AG20443 (cell line): ENCODE measurements at regions not wholly inside any gene's neighbourhood (a gene's known extent, or its start where the extent isn't known, plus 50 kb on each side); places are given as distances from the start of the nearest gene placed in this dataset.

Source experiments
- DNase-seq: peaks from one replicate; pipeline ENCODE4 v3.0.0; 2012; ENCODE audit warnings: low spot score, mixed read lengths

DNA sequence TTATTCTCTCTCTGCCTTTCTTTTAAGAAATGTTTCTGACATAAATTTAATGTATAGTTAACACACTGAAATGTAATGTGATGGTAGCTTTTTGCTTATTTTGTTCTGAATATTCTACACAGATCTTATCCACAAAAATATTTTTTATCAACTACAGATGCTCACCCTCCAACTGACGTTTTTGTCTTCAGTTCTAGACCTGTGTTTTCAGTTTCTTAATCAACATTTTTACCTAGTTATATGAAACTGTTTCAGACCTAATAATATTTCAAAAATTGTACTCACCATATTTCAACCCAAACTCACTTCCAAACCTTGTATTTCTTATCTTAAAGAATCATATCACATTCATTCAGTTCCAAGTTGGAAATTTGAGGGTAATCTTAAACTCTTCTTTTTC lies 452.8 kb downstream of the RFPL4B start:
- DNase-seq = no peak

DNA sequence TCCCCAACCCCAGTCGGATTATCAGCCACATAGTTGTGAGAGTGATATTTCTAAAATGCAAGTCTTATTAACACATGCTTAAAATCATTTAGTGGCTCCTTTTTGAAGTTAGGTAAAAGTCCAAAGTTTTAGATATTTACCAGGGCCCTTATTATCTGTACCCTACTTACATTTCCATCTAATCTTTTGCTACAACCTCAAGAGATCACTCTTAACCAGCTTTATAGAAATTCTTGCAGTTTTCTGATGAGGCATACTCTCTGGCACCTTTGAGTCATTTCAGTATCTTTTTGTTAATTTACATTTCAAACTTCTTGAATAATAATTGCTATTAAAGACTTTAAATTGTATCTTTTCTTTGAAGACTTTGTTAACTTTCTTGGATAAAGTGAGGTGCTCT lies 453.3 kb downstream of the RFPL4B start:
- DNase-seq = no peak

DNA sequence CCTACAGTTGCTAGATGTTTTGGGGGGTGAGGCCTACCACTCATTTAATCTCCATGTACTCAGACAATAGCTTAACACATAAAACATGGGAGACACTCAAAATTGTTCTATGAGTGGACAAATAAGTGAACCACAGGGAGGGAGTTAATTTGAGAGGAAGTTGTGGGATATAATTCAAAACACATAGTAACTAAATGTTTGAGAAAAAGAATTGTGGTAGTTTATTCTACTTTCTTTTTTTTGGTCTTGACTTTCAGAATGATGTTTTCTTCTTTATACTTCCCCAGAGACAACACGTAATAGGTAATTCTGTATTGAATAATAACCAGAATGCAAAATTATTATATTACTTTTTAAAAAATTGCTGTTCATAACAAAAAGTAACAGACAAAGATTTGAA lies 453.8 kb downstream of the RFPL4B start:
- no peak for DNase-seq

- no peak for DNase-seq
Measured at GRCh38 chr6:112801468-112802080, 454.4 kb downstream of the RFPL4B start.

DNA sequence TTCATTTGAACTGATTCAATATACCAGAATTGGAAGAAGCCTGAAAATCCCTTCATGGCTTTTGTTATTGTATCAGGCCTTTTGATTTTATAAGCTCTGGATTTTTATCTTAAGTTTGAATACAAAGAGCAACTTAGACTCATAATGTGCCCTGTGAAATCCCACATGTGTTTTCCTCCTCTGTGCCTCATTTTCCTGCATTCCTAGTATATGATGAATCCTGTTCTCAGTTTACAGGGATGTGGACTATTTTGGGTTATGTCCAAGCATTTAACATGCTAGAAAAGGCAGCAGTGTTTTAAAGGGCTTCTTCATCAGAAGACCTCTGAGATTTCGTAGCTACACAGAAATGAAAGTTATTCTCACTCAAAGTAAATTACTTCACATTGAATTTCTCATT lies 455.0 kb downstream of the RFPL4B start:
- DNase-seq = peak; percentile 58

GRCh38 chr6:112804638-112805330 lies 457.7 kb downstream of the RFPL4B start:
- DNase-seq = no peak

- DNase-seq = no peak
Measured at GRCh38 chr6:112806163-112806865, 459.2 kb downstream of the RFPL4B start.

DNA sequence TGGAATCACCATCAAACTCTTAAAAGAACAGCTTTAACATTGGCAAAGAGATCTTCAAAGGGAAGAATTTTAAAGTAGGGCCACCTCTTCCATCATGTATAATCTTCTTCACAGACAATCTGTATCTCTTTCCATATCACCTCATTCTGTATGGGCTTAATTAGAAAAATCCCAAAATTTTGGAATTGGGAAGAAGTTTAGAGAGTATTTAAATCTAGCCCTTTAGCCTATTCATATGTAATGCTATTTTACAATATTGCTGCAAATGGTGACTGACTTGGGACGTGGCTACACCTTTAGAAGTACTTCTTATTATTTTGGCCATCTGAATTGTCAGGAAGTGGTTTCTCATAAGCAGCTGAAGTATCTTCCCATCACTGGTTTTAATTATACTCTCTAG lies 474.3 kb downstream of the RFPL4B start:
- DNase-seq = no peak

GRCh38 chr6:112822769-112823168 lies 475.6 kb downstream of the RFPL4B start:
- no peak for DNase-seq

- peak; percentile 41 for DNase-seq
Measured at GRCh38 chr6:112827793-112828192, 480.7 kb downstream of the RFPL4B start.

DNA sequence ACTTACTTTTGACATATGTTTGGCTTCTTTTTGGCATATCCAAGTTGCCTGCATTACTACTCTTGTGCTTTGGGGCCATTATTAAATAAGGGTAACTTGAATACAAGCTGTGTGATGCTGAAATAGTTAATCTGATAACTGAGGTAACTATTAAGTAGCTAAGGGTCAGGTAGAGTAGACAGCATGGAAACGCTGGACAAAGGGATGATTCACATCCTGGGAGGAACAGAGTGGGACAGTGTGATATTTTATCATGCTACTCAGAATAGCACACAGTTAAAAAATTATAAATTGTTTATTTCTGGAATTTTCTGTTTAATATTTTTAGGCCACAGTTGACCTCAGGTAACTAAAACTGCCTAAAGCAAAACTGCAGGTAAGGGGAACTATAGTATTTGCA lies 483.9 kb downstream of the RFPL4B start:
- DNase-seq = no peak

DNA sequence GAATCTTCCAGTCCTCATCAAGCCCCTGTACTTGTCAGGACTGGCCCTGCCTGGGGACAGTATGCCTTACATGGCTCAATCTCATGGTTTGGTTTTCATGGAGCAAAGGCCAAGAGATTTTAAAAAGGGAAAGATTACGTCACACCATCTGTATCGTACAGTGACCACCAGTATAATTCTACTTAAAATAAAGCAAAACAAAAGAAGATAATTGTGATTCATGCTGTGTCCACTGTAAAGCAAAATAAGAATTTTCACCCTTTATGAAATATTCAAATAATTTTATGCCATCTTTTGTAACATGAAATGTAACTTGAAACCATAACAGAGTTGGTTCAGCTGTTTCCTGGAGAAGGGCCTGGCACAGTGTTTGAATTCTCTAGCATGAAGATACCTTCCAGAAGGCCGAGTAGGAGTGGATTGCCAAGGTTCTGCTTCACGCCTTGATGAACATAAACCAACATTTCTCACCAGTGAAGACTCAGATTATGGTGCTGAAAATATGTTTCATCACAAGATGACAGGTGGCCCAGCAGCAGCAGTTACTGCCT lies 486.5 kb downstream of the RFPL4B start:
- no peak for DNase-seq

DNA sequence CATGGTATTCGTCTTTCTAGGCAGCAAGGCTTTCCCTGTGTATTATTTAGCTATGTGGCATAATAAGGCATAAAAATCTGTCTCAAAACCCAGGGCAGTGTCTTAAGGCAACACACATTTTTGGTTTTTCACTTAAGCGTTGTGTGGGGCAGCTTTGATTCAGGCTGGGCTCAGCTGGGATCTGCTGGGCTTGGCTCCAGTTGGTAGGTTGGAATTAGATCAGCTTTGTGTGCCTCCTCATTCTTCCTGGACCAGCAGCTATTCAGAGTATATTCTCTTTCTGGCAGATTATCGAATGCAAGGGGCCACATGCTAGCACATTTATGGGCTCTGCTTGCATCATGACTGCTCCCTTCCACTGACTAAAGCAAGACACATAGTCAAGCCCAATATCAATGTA lies 487.9 kb downstream of the RFPL4B start:
- DNase-seq = no peak

DNA sequence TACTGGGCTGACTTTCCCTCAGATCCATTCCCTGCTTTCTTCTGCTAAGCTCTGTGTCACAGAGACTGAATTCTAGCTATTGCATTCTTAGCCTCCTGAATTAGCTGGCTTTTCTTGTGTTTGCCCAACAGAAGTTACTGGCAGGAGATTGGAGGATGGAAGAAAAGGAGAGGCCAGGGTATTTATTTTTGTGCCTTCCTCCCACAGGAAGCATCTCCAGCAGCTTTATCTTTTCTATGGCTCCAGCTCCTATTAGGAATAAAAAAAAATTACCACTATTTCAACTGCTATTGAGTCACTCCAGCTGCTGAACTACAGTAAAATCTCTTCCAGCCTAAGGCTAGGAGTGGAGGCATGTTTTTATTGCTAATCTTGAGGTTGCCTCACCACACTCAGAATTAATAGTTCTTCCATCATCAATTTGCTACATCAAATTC lies 492.4 kb downstream of the RFPL4B start:
- peak; percentile 73 for DNase-seq

GRCh38 chr6:112841553-112842329 lies 494.6 kb downstream of the RFPL4B start:
- no peak for DNase-seq

DNA sequence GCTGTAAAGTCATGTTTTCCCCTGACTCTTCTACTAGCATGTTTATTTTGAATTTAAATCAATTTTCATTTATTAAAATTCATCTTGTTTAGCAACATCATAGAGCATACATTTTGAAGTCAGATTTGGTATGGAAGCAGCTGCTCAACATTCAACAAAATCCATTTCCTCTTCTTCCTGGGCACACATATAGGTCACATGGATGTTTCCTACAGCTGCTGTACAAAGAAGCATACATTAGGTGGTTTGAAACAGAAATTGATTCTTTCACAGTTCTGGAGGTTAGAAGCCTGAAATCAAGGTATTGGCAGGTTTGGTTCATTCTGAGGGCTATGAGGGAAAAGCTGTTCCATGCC lies 495.2 kb downstream of the RFPL4B start:
- DNase-seq = no peak

DNA sequence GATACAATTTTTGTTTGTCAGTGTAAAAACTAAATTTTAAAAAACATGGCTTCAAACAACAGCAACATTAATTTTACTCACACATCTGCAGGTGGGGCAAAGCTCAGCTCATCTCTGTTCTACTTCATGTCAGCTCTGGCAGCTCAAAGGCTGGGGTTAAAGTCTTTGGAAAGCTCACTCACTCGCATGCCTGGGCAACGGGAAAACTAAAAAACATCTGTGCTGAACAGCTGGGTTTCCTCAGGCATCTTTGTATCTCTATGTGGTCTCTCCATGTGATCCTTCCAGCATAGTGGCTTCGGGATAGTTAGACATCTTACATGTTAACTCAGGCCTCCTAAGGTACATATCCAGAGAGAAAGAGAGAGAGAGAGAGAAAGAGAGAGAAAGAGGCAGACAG lies 499.6 kb downstream of the RFPL4B start:
- DNase-seq = no peak

DNA sequence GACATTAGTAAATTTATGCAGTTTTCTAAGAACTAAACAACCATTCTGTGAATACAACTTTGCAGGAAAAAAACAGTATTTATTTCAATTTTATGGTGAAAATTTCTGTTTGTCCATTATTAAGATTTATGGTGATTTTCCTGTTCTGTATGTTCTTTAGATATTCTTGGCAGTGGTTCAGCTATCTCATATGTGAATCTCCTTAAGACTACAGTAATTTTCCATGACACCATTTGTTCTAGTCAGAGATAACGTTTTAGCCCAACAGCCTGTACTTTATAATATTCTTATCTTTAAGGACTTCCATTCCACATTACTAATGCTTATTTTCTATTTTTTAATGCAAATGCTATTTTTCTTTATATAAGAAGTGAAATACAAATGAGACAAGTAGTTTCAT lies 504.0 kb downstream of the RFPL4B start:
- no peak for DNase-seq

DNA sequence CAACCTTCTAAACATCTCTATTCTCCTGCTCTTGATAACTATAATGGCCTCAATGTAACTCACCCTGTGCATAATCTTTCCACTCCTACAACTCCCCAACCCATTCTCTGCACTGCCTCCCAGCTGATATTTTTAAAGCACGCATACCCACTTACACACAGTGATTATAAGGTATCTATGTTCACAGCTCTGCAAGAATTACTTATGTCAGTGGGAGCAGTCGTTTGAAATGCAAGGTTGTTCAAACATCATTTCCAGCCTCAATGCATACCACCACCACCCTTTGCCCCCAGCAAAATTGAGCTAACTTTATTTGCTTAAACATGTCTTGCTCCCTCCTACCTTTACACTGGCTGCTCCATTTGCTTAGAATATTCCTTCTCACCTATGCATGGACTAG lies 506.0 kb downstream of the RFPL4B start:
- DNase-seq = no peak

GRCh38 chr6:112863753-112864152 lies 516.6 kb downstream of the RFPL4B start:
- no peak for DNase-seq

- DNase-seq = no peak
Measured at GRCh38 chr6:112865131-112865530, 518.0 kb downstream of the RFPL4B start.

DNA sequence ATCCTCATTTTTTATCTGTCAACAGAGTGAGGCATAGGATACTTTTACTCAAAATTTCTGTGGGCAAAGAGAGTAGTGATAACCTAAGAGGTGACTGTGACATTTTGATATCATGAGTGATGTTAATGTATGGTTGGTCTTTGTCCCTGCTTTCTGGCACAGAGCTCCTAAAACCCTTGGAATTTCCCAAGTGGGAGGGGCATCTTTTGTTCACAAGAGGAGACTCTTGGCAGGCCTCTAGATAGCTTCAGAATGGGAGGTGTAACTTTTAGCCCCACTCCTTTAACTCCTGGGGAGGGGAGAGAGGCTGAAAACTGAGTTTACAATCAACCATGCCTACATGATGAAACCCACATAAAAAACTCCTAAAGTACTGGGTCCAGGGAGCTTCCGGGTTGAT lies 527.8 kb downstream of the RFPL4B start:
- DNase-seq = no peak
